ENCODE measurements at regions not wholly inside any gene's neighbourhood (a gene's known extent, or its start where the extent isn't known, plus 50 kb on each side); places are given as distances from the start of the nearest gene placed in this dataset.

- TF ChIP-seq POLR2A (IDR thresholded peaks at IDR 0.05): no peak
- TF ChIP-seq, protein P1, sequence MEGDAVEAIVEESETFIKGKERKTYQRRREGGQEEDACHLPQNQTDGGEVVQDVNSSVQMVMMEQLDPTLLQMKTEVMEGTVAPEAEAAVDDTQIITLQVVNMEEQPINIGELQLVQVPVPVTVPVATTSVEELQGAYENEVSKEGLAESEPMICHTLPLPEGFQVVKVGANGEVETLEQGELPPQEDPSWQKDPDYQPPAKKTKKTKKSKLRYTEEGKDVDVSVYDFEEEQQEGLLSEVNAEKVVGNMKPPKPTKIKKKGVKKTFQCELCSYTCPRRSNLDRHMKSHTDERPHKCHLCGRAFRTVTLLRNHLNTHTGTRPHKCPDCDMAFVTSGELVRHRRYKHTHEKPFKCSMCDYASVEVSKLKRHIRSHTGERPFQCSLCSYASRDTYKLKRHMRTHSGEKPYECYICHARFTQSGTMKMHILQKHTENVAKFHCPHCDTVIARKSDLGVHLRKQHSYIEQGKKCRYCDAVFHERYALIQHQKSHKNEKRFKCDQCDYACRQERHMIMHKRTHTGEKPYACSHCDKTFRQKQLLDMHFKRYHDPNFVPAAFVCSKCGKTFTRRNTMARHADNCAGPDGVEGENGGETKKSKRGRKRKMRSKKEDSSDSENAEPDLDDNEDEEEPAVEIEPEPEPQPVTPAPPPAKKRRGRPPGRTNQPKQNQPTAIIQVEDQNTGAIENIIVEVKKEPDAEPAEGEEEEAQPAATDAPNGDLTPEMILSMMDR (IDR thresholded peaks at IDR 0.05): no peak
These were observed 420.7 kb downstream of the CTTN start for GRCh38 chr11:70819022-70819421.
